ENCODE measurements at regions not wholly inside any gene's neighbourhood (a gene's known extent, or its start where the extent isn't known, plus 50 kb on each side); places are given as distances from the start of the nearest gene placed in this dataset.

DNA sequence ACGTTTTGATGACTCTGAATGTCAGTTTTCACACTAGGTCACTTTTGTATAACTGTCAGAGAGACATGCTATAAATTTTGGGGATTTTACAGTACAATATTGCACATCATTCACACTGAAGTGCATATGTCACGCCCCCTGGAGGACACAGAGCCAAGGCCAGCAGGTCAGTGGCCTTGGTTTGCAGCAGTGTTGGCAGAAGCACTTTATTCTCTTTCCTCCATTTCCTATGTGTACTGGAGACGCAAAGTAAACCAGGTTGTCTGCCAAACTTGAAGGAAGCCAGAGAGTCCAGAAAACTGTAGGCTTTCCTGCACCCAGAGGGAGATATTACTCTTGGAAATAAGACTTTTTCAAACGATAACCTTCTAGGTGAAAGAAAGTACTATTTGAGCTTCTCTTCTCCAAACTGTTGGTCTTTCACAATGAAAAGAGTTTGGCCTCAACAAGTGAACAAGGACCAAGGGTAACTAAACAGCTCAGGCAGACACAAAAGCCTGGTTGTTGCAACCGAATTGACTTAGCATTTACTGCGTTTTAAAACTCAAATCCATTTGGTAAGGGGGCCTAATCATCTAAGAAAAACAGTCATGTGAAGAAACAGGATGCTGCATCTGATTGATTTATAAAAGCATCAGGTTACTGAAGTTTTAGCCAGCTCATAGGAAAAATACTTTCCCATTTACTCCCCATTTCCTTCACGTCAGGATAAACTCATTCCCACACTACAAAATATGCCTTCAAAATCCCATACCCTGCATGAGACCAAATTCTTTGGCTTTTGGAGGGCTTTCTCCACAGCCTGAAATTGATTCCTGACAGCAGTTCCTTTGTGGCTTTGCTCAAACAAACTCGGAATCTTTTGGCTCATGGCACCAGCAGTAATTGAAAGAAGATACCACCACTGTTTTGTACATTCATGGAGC lies 83.0 kb upstream of the SEC61G start:
- DNase-seq (ENCODE audit: low spot score), result no peak
- intact Hi-C loops (cut with DNase I), result loop anchor here (2.0 to 5.0 kb wide), 2 partner anchors 53 to 410 kb away; no protein-coding TSS in a partner anchor

- intact Hi-C loops (cut with DNase I), result loop anchor here (5.0 kb wide), 1 partner anchor 408 kb away; no protein-coding TSS in a partner anchor
- DNase-seq (ENCODE audit: low spot score), result no peak
Observed at GRCh38 chr7:54843841-54844355, 84.9 kb upstream of the SEC61G start.

DNA sequence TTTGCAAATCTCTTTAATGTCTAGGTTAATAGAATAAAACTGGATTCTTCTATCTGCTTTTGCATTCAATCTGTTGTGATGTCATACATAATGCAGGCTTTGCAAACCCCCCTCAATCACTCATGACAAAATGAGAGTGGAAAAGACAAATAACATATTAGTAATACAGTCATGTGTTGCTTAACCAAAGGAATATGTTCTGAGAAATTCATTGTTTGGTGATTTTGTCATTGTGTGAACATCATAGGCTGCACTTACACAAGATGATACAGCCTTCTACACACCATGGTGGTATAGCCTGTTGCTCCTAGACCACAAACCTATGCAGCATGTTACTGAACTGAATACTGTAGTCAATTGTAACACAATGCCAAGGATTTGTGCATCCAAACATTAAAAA lies 87.3 kb upstream of the SEC61G start:
- intact Hi-C loops (cut with DNase I), result no loop called here

DNA sequence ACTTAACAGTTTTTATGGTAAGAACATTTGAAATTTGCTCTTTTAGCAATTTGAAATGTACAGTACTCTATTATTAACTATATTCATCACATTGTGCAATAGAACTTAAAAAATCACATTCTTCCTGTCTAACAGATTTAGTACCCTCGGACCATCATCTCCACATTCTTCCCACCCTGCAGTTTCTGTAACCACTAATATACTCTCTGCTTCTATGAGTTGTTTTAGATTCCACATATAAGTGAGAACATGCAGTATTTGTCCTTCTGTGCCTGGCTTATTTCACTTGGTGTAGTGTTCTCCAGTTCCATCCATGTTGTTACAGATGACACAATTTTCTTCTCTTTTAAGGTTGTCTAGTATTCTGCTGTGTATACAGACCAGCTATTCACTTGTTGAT lies 88.9 kb upstream of the SEC61G start:
- intact Hi-C loops (cut with DNase I), result no loop called here
- no peak for DNase-seq (ENCODE audit: low spot score)

More for the DNA sequence above, 87.3 kb upstream of the SEC61G start:
- no peak for DNase-seq (ENCODE audit: low spot score)

- intact Hi-C loops (cut with DNase I), result no loop called here
- no peak for DNase-seq (ENCODE audit: low spot score)
Observed at GRCh38 chr7:54856856-54857255, 97.8 kb upstream of the SEC61G start.

DNA sequence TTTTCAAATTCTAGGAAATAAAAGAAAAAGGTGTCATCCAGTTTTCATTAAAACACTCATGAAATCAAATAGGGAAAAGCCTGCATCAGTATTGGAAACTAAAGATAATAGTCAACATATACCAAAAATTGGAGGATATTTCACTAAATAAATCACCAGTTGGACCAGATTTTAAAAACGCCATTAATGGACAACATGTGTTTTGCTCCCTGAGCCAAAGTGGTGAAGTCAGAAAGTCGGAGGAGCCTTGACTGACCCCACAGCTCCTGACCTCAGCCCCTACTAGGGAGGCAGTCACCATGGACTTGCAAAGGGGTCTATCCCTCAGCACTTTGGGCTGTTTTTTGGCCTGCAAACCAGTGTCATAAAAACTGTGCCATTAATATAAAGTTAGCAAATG lies 98.3 kb upstream of the SEC61G start:
- intact Hi-C loops (cut with DNase I), result no loop called here
- no peak for DNase-seq (ENCODE audit: low spot score)

- DNase-seq (ENCODE audit: low spot score), result no peak
- intact Hi-C loops (cut with DNase I), result no loop called here
Observed at GRCh38 chr7:54858008-54858692, 99.1 kb upstream of the SEC61G start.

- intact Hi-C loops (cut with DNase I), result no loop called here
- no peak for DNase-seq (ENCODE audit: low spot score)
Observed at GRCh38 chr7:54859066-54859465, 100.1 kb upstream of the SEC61G start.

DNA sequence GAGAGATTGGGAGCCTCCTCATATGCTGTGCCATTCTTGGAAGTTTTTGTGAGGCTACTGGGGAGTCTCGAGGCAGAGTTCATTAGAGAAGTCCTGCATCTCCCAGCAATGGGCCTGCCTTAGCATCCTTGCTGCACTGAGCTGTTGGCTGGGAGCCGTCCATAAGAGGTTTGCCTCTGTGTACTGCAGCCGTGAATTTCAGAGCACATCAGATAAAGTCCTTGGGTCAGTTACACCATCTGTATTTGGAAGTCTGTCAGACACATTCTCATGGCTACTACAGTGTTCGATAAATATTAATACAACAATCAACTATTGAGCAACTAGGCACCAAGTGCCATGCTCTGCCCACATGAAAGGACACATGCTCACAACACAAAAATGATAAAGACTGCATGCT lies 100.5 kb upstream of the SEC61G start:
- DNase-seq (ENCODE audit: low spot score), result no peak
- intact Hi-C loops (cut with DNase I), result no loop called here

- DNase-seq (ENCODE audit: low spot score), result no peak
- intact Hi-C loops (cut with DNase I), result no loop called here
Observed at GRCh38 chr7:54860003-54860775, 101.2 kb upstream of the SEC61G start.

- intact Hi-C loops (cut with DNase I), result no loop called here
Observed at GRCh38 chr7:54860843-54861242, 101.8 kb upstream of the SEC61G start.

GRCh38 chr7:54864663-54865062 lies 105.7 kb upstream of the SEC61G start:
- intact Hi-C loops (cut with DNase I), result no loop called here
- no peak for DNase-seq (ENCODE audit: low spot score)

More at GRCh38 chr7:54860843-54861242, 101.8 kb upstream of the SEC61G start:
- DNase-seq (ENCODE audit: low spot score), result no peak

DNA sequence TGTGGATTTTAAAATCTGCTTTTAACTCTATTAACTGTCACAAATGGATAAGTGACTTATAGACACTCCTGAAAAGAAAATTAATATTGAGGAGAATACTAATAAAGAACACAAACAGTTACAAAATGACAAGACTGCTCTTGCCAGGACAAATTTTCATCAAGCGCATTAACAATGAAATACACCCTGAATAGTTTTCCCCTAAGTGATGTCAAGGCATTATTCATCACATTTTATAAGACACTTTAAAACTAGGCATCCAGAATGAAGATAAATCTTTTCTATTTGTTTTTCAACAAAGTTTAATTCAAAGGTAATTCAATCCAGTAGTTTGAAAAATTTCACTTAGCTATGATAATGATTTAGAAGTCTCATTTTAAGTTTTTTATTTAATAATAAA lies 110.5 kb upstream of the SEC61G start:
- intact Hi-C loops (cut with DNase I), result no loop called here
- no peak for DNase-seq (ENCODE audit: low spot score)

- intact Hi-C loops (cut with DNase I), result no loop called here
- no peak for DNase-seq (ENCODE audit: low spot score)
Observed at GRCh38 chr7:54874804-54875203, 115.8 kb upstream of the SEC61G start.

GRCh38 chr7:54877683-54878082 lies 118.7 kb upstream of the SEC61G start:
- intact Hi-C loops (cut with DNase I), result no loop called here
- DNase-seq (ENCODE audit: low spot score), result no peak

- no peak for DNase-seq (ENCODE audit: low spot score)
- intact Hi-C loops (cut with DNase I), result no loop called here
Observed at GRCh38 chr7:54878339-54878738, 119.3 kb upstream of the SEC61G start.

GRCh38 chr7:54879776-54880175 lies 120.8 kb upstream of the SEC61G start:
- no peak for DNase-seq (ENCODE audit: low spot score)
- intact Hi-C loops (cut with DNase I), result no loop called here

GRCh38 chr7:54880326-54880989 lies 121.4 kb upstream of the SEC61G start:
- no peak for DNase-seq (ENCODE audit: low spot score)
- intact Hi-C loops (cut with DNase I), result no loop called here

DNA sequence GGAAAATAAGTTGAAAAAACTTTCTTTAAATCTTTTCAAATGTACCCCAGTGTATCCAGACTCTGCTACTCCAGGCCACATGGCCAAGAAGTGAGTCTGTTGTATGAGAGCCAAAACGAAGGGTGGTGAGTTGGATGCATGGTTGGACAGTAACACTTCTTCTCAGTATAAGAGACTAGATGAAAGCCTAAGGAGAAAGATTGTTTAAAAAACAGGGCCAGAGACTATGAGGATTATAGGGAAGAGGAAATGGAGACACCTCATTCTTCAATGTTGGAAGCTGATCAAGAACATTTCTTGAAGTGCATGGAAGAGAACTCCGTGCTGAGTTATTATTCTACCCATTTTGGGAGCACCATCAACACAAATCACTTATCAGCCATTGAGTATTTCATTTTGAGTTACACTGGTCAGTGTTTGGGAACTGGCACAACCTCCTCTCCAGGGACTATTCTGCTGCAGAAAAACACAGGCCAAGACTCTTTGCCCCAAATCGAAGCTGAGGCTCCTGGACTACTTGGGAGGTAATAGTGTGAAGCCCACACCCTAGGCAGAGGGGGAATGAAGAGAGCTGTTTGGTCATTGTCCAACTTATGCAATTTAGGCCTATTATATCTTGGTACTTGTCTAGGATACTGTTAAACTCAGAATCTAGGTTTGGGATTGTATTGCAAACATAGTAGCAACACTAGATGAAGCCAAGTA lies 123.0 kb upstream of the SEC61G start:
- intact Hi-C loops (cut with DNase I), result no loop called here
- no peak for DNase-seq (ENCODE audit: low spot score)

Measured in cardiac septum (tissue), 1 donor.